NCI-H2107 treated with DMSO at 0.1 percent for 48 hours (cell line): ENCODE measurements at regions not wholly inside any gene's neighbourhood (a gene's known extent, or its start where the extent isn't known, plus 50 kb on each side); places are given as distances from the start of the nearest gene placed in this dataset.
"Not testable (repeated sequence)": the region's sequence is repeated elsewhere in the genome, so short reads cannot be mapped to it uniquely, and the experiment has no call there.

ENCODE experiments used
- DNase-seq: peaks from one replicate; lab custom pipeline; 2025; ENCODE audit not compliant: unreplicated experiment; lab: John Stamatoyannopoulos, UW

- DNase-seq = no peak
These were observed 390.0 kb downstream of the CDH11 start for GRCh38 chr16:64731891-64732290.

- no peak for DNase-seq
These were observed 391.6 kb downstream of the CDH11 start for GRCh38 chr16:64730261-64730660.

- DNase-seq = no peak
These were observed 397.5 kb downstream of the CDH11 start for GRCh38 chr16:64724339-64724738.

DNA sequence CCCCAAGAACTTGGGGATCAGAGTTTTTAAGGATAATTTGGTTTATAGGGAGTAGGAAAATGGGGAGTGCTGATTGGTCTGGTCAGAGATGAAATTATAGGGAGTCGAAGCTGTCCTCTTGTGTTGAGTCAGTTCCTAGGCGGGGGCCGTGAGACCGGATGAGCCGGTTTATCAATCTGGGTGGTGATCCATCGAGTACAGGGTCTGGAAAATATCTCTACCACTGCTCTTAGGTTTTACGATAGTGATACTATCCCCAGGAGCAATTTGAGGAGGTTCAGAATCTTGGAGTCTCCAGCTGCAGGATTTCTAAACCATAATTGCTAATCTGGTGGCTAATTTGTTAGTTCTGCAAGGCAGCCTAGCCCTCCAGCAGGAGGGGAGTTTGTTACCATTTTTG is 403.4 kb downstream of the CDH11 start:
- no peak for DNase-seq

- DNase-seq = no peak
These were observed 404.0 kb downstream of the CDH11 start for GRCh38 chr16:64717871-64718270.

- no peak for DNase-seq
These were observed 406.2 kb downstream of the CDH11 start for GRCh38 chr16:64715624-64716023.

GRCh38 chr16:64712026-64712425 is 409.8 kb downstream of the CDH11 start:
- no peak for DNase-seq

GRCh38 chr16:64711596-64711995 is 410.3 kb downstream of the CDH11 start:
- DNase-seq = no peak

DNA sequence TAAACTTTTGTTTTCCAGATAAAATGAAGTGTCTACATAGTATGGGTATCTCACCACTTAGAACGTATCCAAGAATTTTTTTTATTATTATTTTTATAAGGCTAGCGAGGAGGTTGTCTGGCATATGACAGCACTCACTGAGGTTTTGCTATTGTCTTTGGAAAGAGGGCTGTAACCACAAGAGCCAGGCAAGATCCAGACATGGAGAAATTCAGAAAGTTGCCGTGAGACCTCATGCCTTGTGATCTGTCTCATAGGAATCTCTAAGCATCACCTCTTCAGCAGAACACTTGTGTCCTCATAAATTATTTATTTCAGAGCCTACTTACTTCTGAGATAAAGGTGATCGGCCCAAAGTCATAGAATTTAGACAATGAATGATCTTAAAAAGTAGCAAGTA is 410.8 kb downstream of the CDH11 start:
- no peak for DNase-seq

DNA sequence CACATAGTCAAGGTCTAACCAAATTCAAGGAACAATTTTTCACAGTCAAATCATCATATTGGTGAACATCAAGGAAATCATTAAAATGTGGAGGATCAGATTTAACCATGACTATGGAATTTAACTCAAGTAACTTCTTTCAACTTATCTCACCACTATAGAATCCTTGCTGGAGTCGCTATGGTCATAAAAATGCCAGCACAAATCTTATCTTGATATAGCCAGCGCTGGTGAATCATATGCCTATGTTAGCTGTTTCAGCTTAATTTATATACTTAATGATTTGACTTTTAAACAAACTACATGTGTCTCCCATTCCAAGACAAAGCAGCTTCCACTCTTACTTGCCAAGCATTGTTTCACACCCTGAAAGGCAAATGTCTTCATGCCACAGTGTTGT is 416.4 kb downstream of the CDH11 start:
- DNase-seq = no peak

DNA sequence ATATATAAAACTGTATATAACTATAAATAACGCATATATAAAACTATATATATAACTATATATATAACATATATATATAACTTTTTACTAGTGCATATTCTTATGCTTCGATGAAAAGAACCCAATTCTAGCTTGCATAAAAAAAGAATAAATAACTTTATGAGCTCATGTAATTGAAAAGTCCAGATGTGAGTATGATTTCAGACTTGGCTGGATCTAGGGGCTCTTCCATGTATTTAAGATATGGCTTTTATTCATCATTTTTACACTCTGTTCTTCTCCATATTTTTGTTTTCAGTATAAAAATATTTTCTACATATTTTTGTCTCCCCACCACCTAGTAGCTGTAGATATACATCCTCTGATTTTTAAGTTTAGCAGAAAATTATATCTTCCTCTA is 417.5 kb downstream of the CDH11 start:
- DNase-seq = no peak

- no peak for DNase-seq
These were observed 419.4 kb downstream of the CDH11 start for GRCh38 chr16:64702415-64702814.

GRCh38 chr16:64700628-64701027 is 421.2 kb downstream of the CDH11 start:
- no peak for DNase-seq

GRCh38 chr16:64696866-64697265 is 425.0 kb downstream of the CDH11 start:
- no peak for DNase-seq

- DNase-seq = no peak
These were observed 426.2 kb downstream of the CDH11 start for GRCh38 chr16:64695684-64696083.

GRCh38 chr16:64693946-64694345 is 427.9 kb downstream of the CDH11 start:
- no peak for DNase-seq

DNA sequence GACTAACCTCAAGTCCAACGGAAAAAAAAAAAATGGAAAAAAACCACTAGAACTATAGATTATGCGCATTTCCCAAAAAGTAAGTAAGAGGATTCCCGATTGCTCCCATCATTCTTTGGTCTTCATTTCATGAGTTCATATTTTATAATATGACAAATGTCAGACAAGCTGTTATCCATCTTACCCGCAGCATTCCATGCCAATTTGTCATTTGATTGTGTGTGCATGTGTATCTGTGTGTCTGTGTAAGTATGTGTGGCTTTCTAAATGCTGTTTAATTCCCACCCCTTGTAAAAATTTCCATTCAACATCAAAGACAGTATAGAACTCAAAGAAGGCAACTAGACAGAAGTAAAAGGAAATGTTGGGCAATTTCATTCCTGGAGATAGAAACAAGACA is 434.1 kb downstream of the CDH11 start:
- no peak for DNase-seq

- DNase-seq = no peak
These were observed 434.7 kb downstream of the CDH11 start for GRCh38 chr16:64687123-64687522.

DNA sequence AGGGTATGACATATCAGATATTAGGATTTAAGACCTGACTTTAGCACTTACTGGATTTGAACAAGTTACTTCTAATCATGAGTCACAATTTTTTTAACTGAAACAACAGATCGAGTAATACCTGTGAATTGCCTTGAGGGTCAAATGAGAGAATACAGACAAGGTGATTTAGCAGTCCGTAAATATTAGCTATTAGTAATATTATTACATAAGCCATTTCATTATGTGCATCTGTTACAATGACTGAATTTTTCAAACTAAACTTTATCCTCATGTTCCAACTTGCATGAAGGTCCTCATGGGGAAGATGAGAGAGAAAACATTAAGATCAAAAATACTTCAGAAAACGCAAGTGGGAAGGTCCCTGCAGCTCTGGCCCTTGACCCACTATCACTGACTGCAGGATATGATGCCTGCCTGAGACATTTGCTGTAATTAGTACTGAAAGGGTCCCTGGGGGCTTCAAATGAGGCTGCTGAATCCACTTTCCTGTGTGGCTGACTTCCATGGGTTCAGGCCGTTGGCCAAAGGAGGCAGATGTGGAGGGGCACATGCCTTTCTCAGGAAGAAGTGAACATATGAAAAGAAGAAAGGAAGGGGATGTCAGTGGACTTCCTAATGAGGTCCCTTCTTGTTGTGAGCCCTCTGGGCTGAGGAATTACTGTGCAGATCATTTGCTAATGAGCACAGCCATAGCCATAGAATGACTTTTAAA is 441.7 kb downstream of the CDH11 start:
- DNase-seq = no peak

GRCh38 chr16:64669573-64669972 is 452.3 kb downstream of the CDH11 start:
- DNase-seq = no peak

DNA sequence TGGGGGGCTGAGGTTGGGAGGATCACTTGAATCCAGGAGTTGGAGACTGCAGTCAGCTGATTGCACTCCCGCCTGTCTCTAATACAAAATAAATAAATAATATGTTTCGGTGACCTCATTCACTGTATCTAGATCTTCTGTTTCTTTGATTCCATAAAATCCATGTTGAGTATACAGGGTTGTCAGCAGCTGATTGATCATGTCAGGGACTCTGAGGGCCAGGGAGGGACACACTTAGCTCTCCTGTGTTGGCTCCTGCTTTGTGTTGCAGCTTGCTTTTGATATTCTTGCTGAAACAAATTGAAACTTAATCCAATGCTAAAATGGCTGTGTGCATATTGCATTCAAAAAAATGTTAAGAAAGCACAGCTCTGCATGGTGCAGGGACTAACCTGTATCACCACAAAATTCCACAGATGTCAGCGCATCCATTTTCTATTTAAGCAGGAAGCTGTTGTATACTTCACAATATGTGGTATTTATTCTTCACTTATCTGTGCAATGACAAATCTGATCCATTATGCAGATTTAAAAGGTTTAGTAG is 454.5 kb downstream of the CDH11 start:
- no peak for DNase-seq

DNA sequence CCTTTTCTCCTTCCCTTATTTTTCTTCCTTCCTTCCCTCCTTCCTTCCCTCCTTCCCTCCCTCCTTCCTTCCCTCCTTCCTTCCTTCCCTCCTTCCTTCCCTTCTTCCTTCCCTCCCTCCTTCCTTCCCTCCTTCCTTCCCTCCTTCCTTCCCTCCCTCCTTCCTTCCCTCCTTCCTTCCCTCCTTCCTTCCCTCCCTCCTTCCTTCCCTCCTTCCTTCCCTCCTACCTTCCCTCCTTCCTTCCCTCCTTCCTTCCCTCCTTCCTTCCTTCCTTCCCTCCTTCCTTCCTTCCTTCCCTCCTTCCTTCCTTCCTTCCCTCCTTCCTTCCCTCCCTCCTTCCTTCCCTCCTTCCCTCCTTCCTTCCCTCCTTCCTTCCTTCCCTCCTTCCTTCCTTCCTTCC is 459.6 kb downstream of the CDH11 start:
- not testable (repeated sequence) for DNase-seq

- no peak for DNase-seq
These were observed 462.0 kb downstream of the CDH11 start for GRCh38 chr16:64659866-64660265.
